ENCODE measurements at regions not wholly inside any gene's neighbourhood (a gene's known extent, or its start where the extent isn't known, plus 50 kb on each side); places are given as distances from the start of the nearest gene placed in this dataset.
"Not testable (repeated sequence)": the region's sequence is repeated elsewhere in the genome, so short reads cannot be mapped to it uniquely, and the experiment has no call there.

DNA sequence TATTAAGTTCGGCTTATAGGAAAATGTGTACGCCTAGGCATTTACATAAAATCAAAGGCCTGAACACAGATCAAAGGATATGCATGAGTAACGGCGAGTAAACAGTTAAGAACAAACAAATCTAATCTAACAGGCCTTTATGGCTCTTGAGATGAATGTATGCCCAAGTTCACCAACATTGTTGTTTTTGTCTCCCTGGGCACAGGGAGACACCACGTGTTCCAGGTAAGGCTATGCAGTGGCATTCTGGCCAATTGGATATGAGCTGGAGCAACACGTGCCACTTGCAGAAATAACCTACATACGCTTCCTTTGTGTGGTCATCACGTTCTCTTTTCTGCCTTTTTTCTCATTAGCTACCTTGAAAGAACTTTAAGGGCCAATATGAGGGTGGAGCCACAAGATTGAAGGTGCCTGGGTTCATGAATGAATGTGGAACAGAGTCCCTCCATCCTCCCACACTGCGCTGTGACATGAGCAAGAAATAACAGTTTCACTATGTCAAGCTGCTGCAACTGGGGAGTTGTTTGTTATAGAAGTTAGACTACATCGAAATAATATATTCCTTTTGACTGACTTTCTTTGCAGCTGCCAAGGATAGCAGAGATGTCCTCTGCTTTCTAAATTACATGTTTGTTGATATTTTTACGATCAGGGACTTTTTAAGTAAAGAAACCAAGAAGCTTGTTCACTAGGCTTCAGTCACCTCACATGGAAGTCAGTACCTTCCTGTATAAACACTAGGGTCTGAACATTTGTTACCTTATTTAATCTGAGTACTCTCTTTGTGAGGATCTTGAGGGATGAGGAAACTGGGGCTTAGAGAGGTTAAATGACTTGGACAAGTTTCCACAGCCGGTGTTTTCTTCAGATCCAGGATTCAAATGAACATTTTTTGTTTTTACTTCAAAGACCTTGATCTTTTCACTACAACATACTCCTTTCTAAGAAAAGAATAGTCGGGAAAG, 427.5 kb upstream of the TBL1XR1 start:
- H3K4me3 ChIP-seq (ENCODE audit: low read length) = no peak overlapping the region
- no peaks in the 10 kb centered on the region for H3K27me3 ChIP-seq (ENCODE audit: insufficient read depth, low read length)
- H3K4me1 ChIP-seq (ENCODE audit: insufficient read depth, low read length) = 0 out of 2 replicates have a peak, but pooled peaks cover 2% of the 10 kb centered on the region
- H3K9me3 ChIP-seq (ENCODE audit: insufficient read depth, low read depth, low read length) = 0 out of 2 replicates have a peak, but pooled peaks cover 4% of the 10 kb centered on the region
- no peak overlapping the region for H3K9ac ChIP-seq (ENCODE audit: low read depth, low read length)
- no peak overlapping the region for H3K27ac ChIP-seq (ENCODE audit: low read length)
- no peaks in the 10 kb centered on the region for H3K36me3 ChIP-seq (ENCODE audit: insufficient read depth, low read depth, low read length)

GRCh38 chr3:177626045-177626444, 428.8 kb upstream of the TBL1XR1 start:
- Histone ChIP-seq H3K27ac (ENCODE audit: low read length) (no peak overlapping the region), H3K4me3 (ENCODE audit: low read length) (no peak overlapping the region), H3K36me3 (ENCODE audit: insufficient read depth, low read depth, low read length) (no peaks in the 10 kb centered on the region), H3K9me3 (ENCODE audit: insufficient read depth, low read depth, low read length) (0 out of 2 replicates have a peak, but pooled peaks cover 4% of the 10 kb centered on the region), H3K4me1 (ENCODE audit: insufficient read depth, low read length) (0 out of 2 replicates have a peak, but pooled peaks cover 2% of the 10 kb centered on the region), H3K9ac (ENCODE audit: low read depth, low read length) (no peak overlapping the region), H3K27me3 (ENCODE audit: insufficient read depth, low read length) (no peaks in the 10 kb centered on the region)

DNA sequence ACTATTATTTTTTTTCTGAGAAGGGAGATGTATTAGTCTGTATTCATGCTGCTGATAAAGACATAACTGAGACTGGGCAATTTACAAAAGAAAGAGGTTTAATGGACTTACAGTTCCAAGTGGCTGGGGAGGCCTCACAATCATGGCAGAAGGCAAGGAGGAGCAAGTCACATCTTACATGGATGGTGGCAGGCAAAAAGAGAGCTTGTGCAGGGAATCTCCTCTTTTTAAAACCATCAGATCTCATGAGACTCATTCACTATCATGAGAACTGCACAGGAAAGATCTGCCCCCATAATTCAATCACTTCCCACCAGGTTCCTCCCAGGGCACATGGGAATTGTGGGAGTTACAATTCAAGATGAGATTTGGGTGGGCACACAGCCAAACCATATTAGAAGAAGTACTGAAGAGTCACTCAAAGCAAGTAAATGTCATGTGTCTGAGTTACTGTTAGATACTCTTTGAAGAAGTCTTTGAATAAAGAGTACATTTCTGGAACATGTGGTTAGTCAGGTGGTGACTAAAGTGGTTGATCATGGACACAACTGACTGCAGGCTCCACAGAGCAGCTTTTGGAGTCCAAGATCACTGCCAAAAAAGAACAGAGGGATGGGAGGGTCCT, 430.9 kb upstream of the TBL1XR1 start:
- H3K4me3 ChIP-seq (ENCODE audit: low read length); H3K9ac ChIP-seq (ENCODE audit: low read depth, low read length); H3K27me3 ChIP-seq (ENCODE audit: insufficient read depth, low read length); H3K9me3 ChIP-seq (ENCODE audit: insufficient read depth, low read depth, low read length); H3K4me1 ChIP-seq (ENCODE audit: insufficient read depth, low read length); H3K36me3 ChIP-seq (ENCODE audit: insufficient read depth, low read depth, low read length); H3K27ac ChIP-seq (ENCODE audit: low read length): not testable (repeated sequence)

DNA sequence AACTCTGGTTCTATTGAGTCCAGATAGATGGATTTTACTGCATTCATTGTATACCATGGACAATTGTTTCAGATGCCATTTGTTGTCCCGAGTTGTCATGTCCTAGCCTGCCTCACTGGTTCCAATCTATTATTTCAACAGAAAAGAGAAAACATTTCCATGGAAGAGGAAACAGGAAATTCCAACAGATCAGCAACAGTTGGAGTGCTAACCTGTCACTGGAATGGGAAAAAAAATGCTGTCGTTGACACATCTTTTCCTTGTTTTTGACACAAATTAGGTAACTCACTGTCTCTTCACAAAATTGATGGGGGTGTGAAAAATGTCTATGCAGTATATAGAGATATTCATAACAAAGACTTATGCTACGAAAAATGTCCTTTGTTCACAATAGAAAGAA, 432.0 kb upstream of the TBL1XR1 start:
- H3K27ac ChIP-seq (ENCODE audit: low read length) = no peak overlapping the region

GRCh38 chr3:177633671-177634207, 436.5 kb upstream of the TBL1XR1 start:
- H3K9ac ChIP-seq (ENCODE audit: low read depth, low read length) = no peak overlapping the region

More for the DNA sequence above, 432.0 kb upstream of the TBL1XR1 start:
- no peaks in the 10 kb centered on the region for H3K36me3 ChIP-seq (ENCODE audit: insufficient read depth, low read depth, low read length)
- 0 out of 2 replicates have a peak, but pooled peaks cover 2% of the 10 kb centered on the region for H3K4me1 ChIP-seq (ENCODE audit: insufficient read depth, low read length)
- 0 out of 2 replicates have a peak, but pooled peaks cover 4% of the 10 kb centered on the region for H3K9me3 ChIP-seq (ENCODE audit: insufficient read depth, low read depth, low read length)
- H3K27me3 ChIP-seq (ENCODE audit: insufficient read depth, low read length) = no peaks in the 10 kb centered on the region
- no peak overlapping the region for H3K4me3 ChIP-seq (ENCODE audit: low read length)
- no peak overlapping the region for H3K9ac ChIP-seq (ENCODE audit: low read depth, low read length)

DNA sequence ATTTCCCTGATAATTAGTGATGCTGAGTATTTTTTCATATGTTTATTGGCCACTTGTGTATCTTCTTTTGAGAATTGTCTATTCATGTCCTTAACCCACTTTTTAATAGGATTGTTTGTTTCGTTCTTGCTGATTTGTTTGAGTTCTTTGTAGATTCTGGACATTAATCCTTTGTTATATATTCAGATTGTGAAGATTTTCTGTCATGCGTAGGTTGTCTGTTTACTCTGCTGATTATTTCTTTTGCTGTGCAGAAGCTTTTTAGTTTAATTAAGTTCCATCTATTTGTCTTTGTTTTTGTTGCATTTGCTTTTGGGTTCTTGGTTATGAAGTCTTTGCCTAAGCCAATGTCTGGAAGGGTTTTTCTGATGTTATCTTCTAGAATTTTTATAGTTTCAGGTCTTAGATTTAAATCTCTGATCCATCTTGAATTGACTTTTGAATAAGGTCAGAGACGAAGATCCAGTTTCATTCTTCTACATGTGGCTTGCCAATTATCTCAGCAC, 438.4 kb upstream of the TBL1XR1 start:
- H3K36me3 ChIP-seq (ENCODE audit: insufficient read depth, low read depth, low read length); H3K9ac ChIP-seq (ENCODE audit: low read depth, low read length); H3K27me3 ChIP-seq (ENCODE audit: insufficient read depth, low read length); H3K4me1 ChIP-seq (ENCODE audit: insufficient read depth, low read length); H3K27ac ChIP-seq (ENCODE audit: low read length); H3K9me3 ChIP-seq (ENCODE audit: insufficient read depth, low read depth, low read length); H3K4me3 ChIP-seq (ENCODE audit: low read length): not testable (repeated sequence)

More at GRCh38 chr3:177633671-177634207, 436.5 kb upstream of the TBL1XR1 start:
- H3K27ac ChIP-seq (ENCODE audit: low read length) = no peak overlapping the region
- no peaks in the 10 kb centered on the region for H3K36me3 ChIP-seq (ENCODE audit: insufficient read depth, low read depth, low read length)
- H3K27me3 ChIP-seq (ENCODE audit: insufficient read depth, low read length) = no peaks in the 10 kb centered on the region
- 0 out of 2 replicates have a peak, but pooled peaks cover 2% of the 10 kb centered on the region for H3K4me1 ChIP-seq (ENCODE audit: insufficient read depth, low read length)
- H3K4me3 ChIP-seq (ENCODE audit: low read length) = no peak overlapping the region
- H3K9me3 ChIP-seq (ENCODE audit: insufficient read depth, low read depth, low read length) = no peaks in the 10 kb centered on the region

DNA sequence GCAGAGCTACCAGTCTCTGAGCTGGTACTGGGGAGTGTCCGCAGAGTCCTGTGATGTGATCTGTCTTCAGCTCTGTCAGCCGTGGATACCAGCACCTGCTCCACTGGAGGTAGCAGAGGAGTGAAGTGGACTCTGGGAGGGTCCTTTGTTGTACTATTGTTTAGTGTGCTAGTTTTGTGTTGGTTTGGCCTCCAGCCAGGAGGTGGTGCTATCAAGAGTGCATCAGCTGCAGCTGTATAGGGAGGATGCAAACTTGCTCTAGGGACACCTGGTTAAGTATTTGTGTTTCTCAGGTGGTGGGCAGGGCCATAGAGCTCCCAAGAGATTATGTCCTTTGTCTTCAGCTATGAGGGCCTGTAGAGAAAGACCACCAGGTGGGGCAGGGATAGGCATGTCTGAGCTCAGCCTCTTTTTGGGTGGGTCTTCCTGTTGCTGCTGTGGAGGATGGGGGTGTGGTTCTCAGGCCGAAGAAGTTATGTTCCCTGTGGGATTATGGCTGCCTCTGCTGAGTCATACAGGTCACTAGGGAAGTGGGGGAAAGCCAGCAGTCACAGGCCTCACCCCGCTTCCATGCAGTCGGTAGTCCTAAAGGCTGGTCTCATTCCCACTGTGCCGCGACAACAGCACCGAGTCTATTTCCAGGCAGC, 443.2 kb upstream of the TBL1XR1 start:
- no peak overlapping the region for H3K27ac ChIP-seq (ENCODE audit: low read length)
- H3K36me3 ChIP-seq (ENCODE audit: insufficient read depth, low read depth, low read length) = no peaks in the 10 kb centered on the region
- H3K4me3 ChIP-seq (ENCODE audit: low read length) = no peak overlapping the region
- no peak overlapping the region for H3K9ac ChIP-seq (ENCODE audit: low read depth, low read length)
- H3K27me3 ChIP-seq (ENCODE audit: insufficient read depth, low read length) = no peaks in the 10 kb centered on the region
- H3K4me1 ChIP-seq (ENCODE audit: insufficient read depth, low read length) = 0 out of 2 replicates have a peak, but pooled peaks cover 2% of the 10 kb centered on the region
- no peaks in the 10 kb centered on the region for H3K9me3 ChIP-seq (ENCODE audit: insufficient read depth, low read depth, low read length)

- no peaks in the 10 kb centered on the region for H3K9me3 ChIP-seq (ENCODE audit: insufficient read depth, low read depth, low read length)
- no peaks in the 10 kb centered on the region for H3K36me3 ChIP-seq (ENCODE audit: insufficient read depth, low read depth, low read length)
- H3K27me3 ChIP-seq (ENCODE audit: insufficient read depth, low read length) = no peaks in the 10 kb centered on the region
- H3K4me1 ChIP-seq (ENCODE audit: insufficient read depth, low read length) = 0 out of 2 replicates have a peak, but pooled peaks cover 2% of the 10 kb centered on the region
- H3K9ac ChIP-seq (ENCODE audit: low read depth, low read length) = no peak overlapping the region
- no peak overlapping the region for H3K4me3 ChIP-seq (ENCODE audit: low read length)
- H3K27ac ChIP-seq (ENCODE audit: low read length) = no peak overlapping the region
Observed at GRCh38 chr3:177641206-177641605, 443.9 kb upstream of the TBL1XR1 start.

GRCh38 chr3:177642042-177642803, 444.9 kb upstream of the TBL1XR1 start:
- Histone ChIP-seq H3K4me3 (ENCODE audit: low read length) (no peak overlapping the region), H3K27me3 (ENCODE audit: insufficient read depth, low read length) (no peaks in the 10 kb centered on the region), H3K9me3 (ENCODE audit: insufficient read depth, low read depth, low read length) (no peaks in the 10 kb centered on the region), H3K9ac (ENCODE audit: low read depth, low read length) (no peak overlapping the region), H3K4me1 (ENCODE audit: insufficient read depth, low read length) (0 out of 2 replicates have a peak, but pooled peaks cover 2% of the 10 kb centered on the region), H3K36me3 (ENCODE audit: insufficient read depth, low read depth, low read length) (no peaks in the 10 kb centered on the region), H3K27ac (ENCODE audit: low read length) (no peak overlapping the region)

DNA sequence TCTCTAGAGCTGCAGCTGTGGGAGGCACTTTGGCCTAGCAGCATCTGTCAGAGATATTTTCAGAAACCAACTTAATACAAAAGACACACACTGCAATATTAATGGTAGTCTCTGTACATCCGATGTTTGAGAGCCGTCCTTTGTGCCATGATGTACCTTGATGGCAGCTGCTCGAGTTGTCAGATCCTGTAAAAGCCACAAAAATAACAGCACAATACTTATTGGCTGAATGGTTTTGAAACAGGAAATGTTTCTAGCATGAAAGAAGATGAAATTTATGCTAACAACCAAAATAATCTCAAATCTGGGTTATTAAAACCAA, 445.5 kb upstream of the TBL1XR1 start:
- no peak overlapping the region for H3K27ac ChIP-seq (ENCODE audit: low read length)

GRCh38 chr3:177646749-177647148, 449.5 kb upstream of the TBL1XR1 start:
- Histone ChIP-seq H3K4me3 (ENCODE audit: low read length) (no peak overlapping the region), H3K4me1 (ENCODE audit: insufficient read depth, low read length) (0 out of 2 replicates have a peak, but pooled peaks cover 2% of the 10 kb centered on the region), H3K9me3 (ENCODE audit: insufficient read depth, low read depth, low read length) (no peaks in the 10 kb centered on the region), H3K9ac (ENCODE audit: low read depth, low read length) (no peak overlapping the region), H3K27me3 (ENCODE audit: insufficient read depth, low read length) (no peaks in the 10 kb centered on the region), H3K27ac (ENCODE audit: low read length) (no peak overlapping the region), H3K36me3 (ENCODE audit: insufficient read depth, low read depth, low read length) (no peaks in the 10 kb centered on the region)

More for the DNA sequence above, 445.5 kb upstream of the TBL1XR1 start:
- Histone ChIP-seq H3K4me3 (ENCODE audit: low read length) (no peak overlapping the region), H3K9me3 (ENCODE audit: insufficient read depth, low read depth, low read length) (no peaks in the 10 kb centered on the region), H3K27me3 (ENCODE audit: insufficient read depth, low read length) (no peaks in the 10 kb centered on the region), H3K4me1 (ENCODE audit: insufficient read depth, low read length) (0 out of 2 replicates have a peak, but pooled peaks cover 2% of the 10 kb centered on the region), H3K36me3 (ENCODE audit: insufficient read depth, low read depth, low read length) (no peaks in the 10 kb centered on the region), H3K9ac (ENCODE audit: low read depth, low read length) (no peak overlapping the region)
